ENCODE measurements at regions not wholly inside any gene's neighbourhood (a gene's known extent, or its start where the extent isn't known, plus 50 kb on each side); places are given as distances from the start of the nearest gene placed in this dataset.
"Not testable (repeated sequence)": the region's sequence is repeated elsewhere in the genome, so short reads cannot be mapped to it uniquely, and the experiment has no call there.

- no peak for DNase-seq (ENCODE audit: low spot score)
- Mint-ChIP-seq H3K4me1 (ENCODE audit: low read depth) (peaks cover 14% of the 10 kb centered on the region), H3K4me3 (ENCODE audit: low read depth) (no peak overlapping the region), H3K9me3 (no peaks in the 10 kb centered on the region), H3K36me3 (ENCODE audit: low read depth) (no peaks in the 10 kb centered on the region), H3K27ac (no peak overlapping the region), H3K27me3 (ENCODE audit: low read depth) (no peaks in the 10 kb centered on the region)
- intact Hi-C loops (cut with micrococcal nuclease): no loop called here
Measured at GRCh38 chr12:93003531-93004239, 74.6 kb upstream of the EEA1 start.

- H3K4me3 Mint-ChIP-seq (ENCODE audit: low read depth): no peak overlapping the region
- intact Hi-C loops (cut with micrococcal nuclease): no loop called here
- peaks cover 14% of the 10 kb centered on the region for H3K4me1 Mint-ChIP-seq (ENCODE audit: low read depth)
- no peak overlapping the region for H3K27ac Mint-ChIP-seq
- no peak for DNase-seq (ENCODE audit: low spot score)
- H3K27me3 Mint-ChIP-seq (ENCODE audit: low read depth): peaks cover 1% of the 10 kb centered on the region
- H3K9me3 Mint-ChIP-seq: no peaks in the 10 kb centered on the region
- H3K36me3 Mint-ChIP-seq (ENCODE audit: low read depth): no peaks in the 10 kb centered on the region
Measured at GRCh38 chr12:93005928-93006392, 76.9 kb upstream of the EEA1 start.

GRCh38 chr12:93006471-93007208 is 77.5 kb upstream of the EEA1 start:
- Mint-ChIP-seq H3K27me3 (ENCODE audit: low read depth) (peaks cover 1% of the 10 kb centered on the region), H3K9me3 (no peaks in the 10 kb centered on the region), H3K27ac (no peak overlapping the region), H3K36me3 (ENCODE audit: low read depth) (no peaks in the 10 kb centered on the region), H3K4me3 (ENCODE audit: low read depth) (no peak overlapping the region), H3K4me1 (ENCODE audit: low read depth) (peaks cover 14% of the 10 kb centered on the region)
- intact Hi-C loops (cut with micrococcal nuclease): no loop called here
- no peak for DNase-seq (ENCODE audit: low spot score)

- H3K4me1 Mint-ChIP-seq (ENCODE audit: low read depth): peaks cover 14% of the 10 kb centered on the region
- no peaks in the 10 kb centered on the region for H3K9me3 Mint-ChIP-seq
- H3K4me3 Mint-ChIP-seq (ENCODE audit: low read depth): no peak overlapping the region
- intact Hi-C loops (cut with micrococcal nuclease): no loop called here
- H3K36me3 Mint-ChIP-seq (ENCODE audit: low read depth): no peaks in the 10 kb centered on the region
- peaks cover 1% of the 10 kb centered on the region for H3K27me3 Mint-ChIP-seq (ENCODE audit: low read depth)
- no peak overlapping the region for H3K27ac Mint-ChIP-seq
- DNase-seq (ENCODE audit: low spot score): no peak
Measured at GRCh38 chr12:93007544-93007943, 78.4 kb upstream of the EEA1 start.

DNA sequence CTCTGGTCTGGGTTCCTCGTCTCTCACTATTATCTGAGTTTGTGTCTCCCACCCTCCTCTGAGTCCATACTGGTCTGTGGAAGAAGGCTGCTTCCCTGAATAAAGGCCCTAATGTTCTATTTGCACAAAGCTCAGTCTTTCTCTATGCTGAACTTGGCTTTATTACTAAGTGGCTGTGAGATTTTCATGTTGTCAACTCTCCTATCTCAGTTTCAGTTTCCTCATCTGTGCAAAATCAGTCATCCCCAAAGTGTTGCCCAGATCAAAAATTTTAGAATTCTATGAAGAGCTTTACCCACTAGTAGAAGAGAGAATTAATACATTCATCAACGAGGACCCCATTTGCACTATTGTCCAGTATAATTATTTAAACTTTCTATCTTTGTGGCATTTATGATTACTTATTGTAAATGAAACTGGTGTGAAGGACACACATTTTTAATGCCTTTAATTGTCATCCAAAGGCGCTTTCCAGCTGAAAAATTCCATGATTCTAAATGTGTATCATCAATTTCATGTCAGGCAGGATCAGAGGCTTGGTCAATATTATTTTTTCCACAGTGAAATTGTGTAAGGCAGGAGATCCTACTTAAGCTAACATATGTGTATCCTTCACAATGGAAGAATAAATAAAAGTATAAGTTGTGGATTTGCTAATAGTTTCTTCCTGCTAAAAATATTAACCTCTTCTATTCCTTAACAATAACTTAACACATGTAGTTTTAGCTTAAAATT is 79.1 kb upstream of the EEA1 start:
- no peak overlapping the region for H3K4me3 Mint-ChIP-seq (ENCODE audit: low read depth)
- H3K4me1 Mint-ChIP-seq (ENCODE audit: low read depth): peaks cover 14% of the 10 kb centered on the region
- no peak for DNase-seq (ENCODE audit: low spot score)
- H3K9me3 Mint-ChIP-seq: no peaks in the 10 kb centered on the region
- no peak overlapping the region for H3K27ac Mint-ChIP-seq
- H3K27me3 Mint-ChIP-seq (ENCODE audit: low read depth): peaks cover 1% of the 10 kb centered on the region
- H3K36me3 Mint-ChIP-seq (ENCODE audit: low read depth): no peaks in the 10 kb centered on the region
- intact Hi-C loops (cut with micrococcal nuclease): loop anchor here (2.0 kb wide), 1 partner anchor 17 kb away; no protein-coding TSS in a partner anchor

DNA sequence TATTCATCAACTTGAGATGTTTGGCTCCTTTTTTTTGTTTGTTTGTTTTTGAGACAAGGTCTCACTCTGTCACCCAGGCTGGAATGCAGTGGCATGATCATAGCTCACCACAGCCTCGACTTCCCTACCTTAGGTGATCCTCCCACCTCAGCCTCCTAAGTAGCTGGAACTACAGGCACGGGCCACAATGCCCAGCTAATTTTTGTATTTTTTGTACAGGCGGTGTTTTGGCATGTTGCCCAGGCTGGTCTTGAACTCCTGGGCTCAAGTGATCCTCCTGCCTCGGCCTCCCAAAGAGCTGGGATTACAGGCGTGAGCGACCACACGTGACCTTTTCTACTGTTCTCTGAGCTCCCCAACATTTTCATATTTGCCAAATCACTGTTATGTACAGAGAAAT is 79.8 kb upstream of the EEA1 start:
- H3K36me3 Mint-ChIP-seq (ENCODE audit: low read depth); H3K4me3 Mint-ChIP-seq (ENCODE audit: low read depth); DNase-seq (ENCODE audit: low spot score); H3K27ac Mint-ChIP-seq; H3K27me3 Mint-ChIP-seq (ENCODE audit: low read depth); H3K9me3 Mint-ChIP-seq: not testable (repeated sequence)
- peaks cover 14% of the 10 kb centered on the region for H3K4me1 Mint-ChIP-seq (ENCODE audit: low read depth)
- intact Hi-C loops (cut with micrococcal nuclease): loop anchor here (2.0 kb wide), 1 partner anchor 18 kb away; no protein-coding TSS in a partner anchor

GRCh38 chr12:93009533-93009932 is 80.4 kb upstream of the EEA1 start:
- intact Hi-C loops (cut with micrococcal nuclease): loop anchor here (2.0 kb wide), 1 partner anchor 19 kb away; no protein-coding TSS in a partner anchor
- Mint-ChIP-seq H3K9me3 (no peaks in the 10 kb centered on the region), H3K27me3 (ENCODE audit: low read depth) (peaks cover 1% of the 10 kb centered on the region), H3K36me3 (ENCODE audit: low read depth) (no peaks in the 10 kb centered on the region), H3K4me1 (ENCODE audit: low read depth) (peaks cover 17% of the 10 kb centered on the region), H3K4me3 (ENCODE audit: low read depth) (no peak overlapping the region), H3K27ac (no peak overlapping the region)
- DNase-seq (ENCODE audit: low spot score): no peak

DNA sequence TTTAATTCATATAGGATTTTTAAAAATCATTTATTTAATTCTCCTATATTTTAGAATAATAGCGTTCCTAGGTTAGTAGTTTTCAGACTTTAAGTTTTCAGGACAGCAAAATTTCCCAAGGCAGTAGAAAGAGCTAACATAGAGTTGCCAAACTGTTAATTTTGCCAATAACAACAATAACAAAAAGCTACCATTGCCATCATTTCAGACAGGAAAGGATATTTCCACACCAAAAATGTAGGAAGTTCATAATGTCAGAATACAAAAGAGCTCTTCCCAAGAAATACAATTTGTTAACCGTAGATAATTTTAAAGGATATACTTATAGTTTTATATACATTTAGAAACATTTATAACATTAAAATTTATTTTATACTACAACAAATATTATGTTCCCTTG is 81.4 kb upstream of the EEA1 start:
- peaks cover 1% of the 10 kb centered on the region for H3K27me3 Mint-ChIP-seq (ENCODE audit: low read depth)

GRCh38 chr12:93011100-93011499 is 82.0 kb upstream of the EEA1 start:
- Mint-ChIP-seq H3K27ac (no peak overlapping the region), H3K9me3 (no peaks in the 10 kb centered on the region), H3K4me3 (ENCODE audit: low read depth) (no peak overlapping the region), H3K36me3 (ENCODE audit: low read depth) (no peaks in the 10 kb centered on the region), H3K27me3 (ENCODE audit: low read depth) (peaks cover 1% of the 10 kb centered on the region), H3K4me1 (ENCODE audit: low read depth) (peaks cover 13% of the 10 kb centered on the region)
- intact Hi-C loops (cut with micrococcal nuclease): no loop called here
- DNase-seq (ENCODE audit: low spot score): no peak

More for the DNA sequence above, 81.4 kb upstream of the EEA1 start:
- H3K9me3 Mint-ChIP-seq: no peaks in the 10 kb centered on the region
- H3K36me3 Mint-ChIP-seq (ENCODE audit: low read depth): no peaks in the 10 kb centered on the region
- DNase-seq (ENCODE audit: low spot score): no peak
- no peak overlapping the region for H3K4me3 Mint-ChIP-seq (ENCODE audit: low read depth)
- no peak overlapping the region for H3K27ac Mint-ChIP-seq
- intact Hi-C loops (cut with micrococcal nuclease): no loop called here
- H3K4me1 Mint-ChIP-seq (ENCODE audit: low read depth): peaks cover 13% of the 10 kb centered on the region

- H3K27me3 Mint-ChIP-seq (ENCODE audit: low read depth): no peaks in the 10 kb centered on the region
- H3K4me1 Mint-ChIP-seq (ENCODE audit: low read depth): peaks cover 3% of the 10 kb centered on the region
- intact Hi-C loops (cut with micrococcal nuclease): no loop called here
- H3K36me3 Mint-ChIP-seq (ENCODE audit: low read depth): no peaks in the 10 kb centered on the region
- H3K9me3 Mint-ChIP-seq: no peaks in the 10 kb centered on the region
- H3K4me3 Mint-ChIP-seq (ENCODE audit: low read depth): no peak overlapping the region
- H3K27ac Mint-ChIP-seq: no peak overlapping the region
- DNase-seq (ENCODE audit: low spot score): no peak
Measured at GRCh38 chr12:93015871-93016751, 87.0 kb upstream of the EEA1 start.

GRCh38 chr12:93016752-93017350 is 87.8 kb upstream of the EEA1 start:
- intact Hi-C loops (cut with micrococcal nuclease): no loop called here
- Mint-ChIP-seq H3K27ac (no peak overlapping the region), H3K36me3 (ENCODE audit: low read depth) (no peaks in the 10 kb centered on the region), H3K9me3 (no peaks in the 10 kb centered on the region), H3K27me3 (ENCODE audit: low read depth) (no peaks in the 10 kb centered on the region), H3K4me3 (ENCODE audit: low read depth) (no peak overlapping the region), H3K4me1 (ENCODE audit: low read depth) (peaks cover 3% of the 10 kb centered on the region)
- DNase-seq (ENCODE audit: low spot score): no peak

GRCh38 chr12:93018610-93019009 is 89.5 kb upstream of the EEA1 start:
- H3K27me3 Mint-ChIP-seq (ENCODE audit: low read depth): no peaks in the 10 kb centered on the region
- no peak overlapping the region for H3K27ac Mint-ChIP-seq
- H3K36me3 Mint-ChIP-seq (ENCODE audit: low read depth): no peaks in the 10 kb centered on the region
- no peaks in the 10 kb centered on the region for H3K9me3 Mint-ChIP-seq
- intact Hi-C loops (cut with micrococcal nuclease): no loop called here
- peaks cover 3% of the 10 kb centered on the region for H3K4me1 Mint-ChIP-seq (ENCODE audit: low read depth)
- no peak for DNase-seq (ENCODE audit: low spot score)
- H3K4me3 Mint-ChIP-seq (ENCODE audit: low read depth): no peak overlapping the region

Measured in activated T-helper 2 cell treated with anti-CD3 and anti-CD28 coated beads, Interferon-gamma antibody, Interleukin-2, Interleukin-4, amounts not matched to agents 10 μg/mL and 5 μg/mL and 100 μg/mL, durations not matched to agents 14 hours and 24 hours and 36 hours (primary cell).